Cardiac muscle cell (in vitro differentiated cells and primary cell): ENCODE measurements at regions not wholly inside any gene's neighbourhood (a gene's known extent, or its start where the extent isn't known, plus 50 kb on each side); places are given as distances from the start of the nearest gene placed in this dataset.

Experiments used
- DNase-seq, 2 donors: peaks; one replicate each; pipeline versions ENCODE4 v3.0.0 to v3.0.0-alpha.2; 2010 to 2017; ENCODE audit warnings: low read depth in 1 of 2, low spot score in 1 of 2
- H3K27ac ChIP-seq: fragments of 200-600 bp; sonication (generic); 2 replicates; pipeline ENCODE4 v1.5.1; 2016
- H3K27me3 ChIP-seq: fragments of 200-600 bp; sonication (generic); 2 replicates; pipeline ENCODE4 v1.6.0; 2016; ENCODE audit warnings: control low read depth
- H3K36me3 ChIP-seq: fragments of 200-600 bp; sonication (generic); 2 replicates; pipeline ENCODE4 v1.5.1; 2016; ENCODE audit warnings: control low read depth
- H3K4me1 ChIP-seq: fragments of 200-600 bp; sonication (generic); 2 replicates; pipeline ENCODE4 v1.8.1; 2017; ENCODE audit warnings: low read depth, mild to moderate bottlenecking, mixed run types
- H3K4me3 ChIP-seq: fragments of 200-600 bp; sonication (generic); 2 replicates; pipeline ENCODE4 v1.5.1; 2016; ENCODE audit warnings: mild to moderate bottlenecking
- H3K9me3 ChIP-seq: fragments of 200-600 bp; sonication (generic); 2 replicates; pipeline ENCODE4 v1.5.1; 2017; ENCODE audit warnings: low read depth, mild to moderate bottlenecking, control low read depth
- TF ChIP-seq, protein P1 (sequence below): IDR thresholded peaks from 2 replicates; pipeline ENCODE4 v1.5.1; 2012; ENCODE audit warnings: low read depth, mild to moderate bottlenecking, low read length

DNA sequence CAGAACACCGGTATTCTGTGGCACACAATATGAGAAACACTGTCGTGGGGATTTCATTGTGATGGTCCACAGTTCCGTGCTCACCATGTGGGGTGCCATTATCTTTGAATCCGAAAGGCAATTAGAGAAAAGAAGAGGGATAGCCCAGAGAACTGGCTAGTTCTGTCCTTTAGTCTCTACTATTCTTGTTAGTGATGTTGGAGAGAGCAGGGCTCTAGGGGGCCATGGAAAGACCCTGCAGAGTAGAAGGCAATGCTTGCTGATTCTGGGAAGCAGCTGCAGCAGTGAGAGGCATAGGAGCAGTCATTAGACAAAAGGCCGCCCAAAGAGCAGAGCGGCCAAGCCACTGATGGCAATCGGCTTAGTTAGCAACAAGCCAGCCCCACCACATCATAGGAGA, 146.3 kb downstream of the TSEN15 start:
- no peaks in the 10 kb centered on the region for H3K9me3 ChIP-seq
- no peak overlapping the region for H3K27ac ChIP-seq
- no peaks in the 10 kb centered on the region for H3K36me3 ChIP-seq
- H3K4me1 ChIP-seq: no peaks in the 10 kb centered on the region
- H3K27me3 ChIP-seq: no peaks in the 10 kb centered on the region
- TF ChIP-seq, protein P1, sequence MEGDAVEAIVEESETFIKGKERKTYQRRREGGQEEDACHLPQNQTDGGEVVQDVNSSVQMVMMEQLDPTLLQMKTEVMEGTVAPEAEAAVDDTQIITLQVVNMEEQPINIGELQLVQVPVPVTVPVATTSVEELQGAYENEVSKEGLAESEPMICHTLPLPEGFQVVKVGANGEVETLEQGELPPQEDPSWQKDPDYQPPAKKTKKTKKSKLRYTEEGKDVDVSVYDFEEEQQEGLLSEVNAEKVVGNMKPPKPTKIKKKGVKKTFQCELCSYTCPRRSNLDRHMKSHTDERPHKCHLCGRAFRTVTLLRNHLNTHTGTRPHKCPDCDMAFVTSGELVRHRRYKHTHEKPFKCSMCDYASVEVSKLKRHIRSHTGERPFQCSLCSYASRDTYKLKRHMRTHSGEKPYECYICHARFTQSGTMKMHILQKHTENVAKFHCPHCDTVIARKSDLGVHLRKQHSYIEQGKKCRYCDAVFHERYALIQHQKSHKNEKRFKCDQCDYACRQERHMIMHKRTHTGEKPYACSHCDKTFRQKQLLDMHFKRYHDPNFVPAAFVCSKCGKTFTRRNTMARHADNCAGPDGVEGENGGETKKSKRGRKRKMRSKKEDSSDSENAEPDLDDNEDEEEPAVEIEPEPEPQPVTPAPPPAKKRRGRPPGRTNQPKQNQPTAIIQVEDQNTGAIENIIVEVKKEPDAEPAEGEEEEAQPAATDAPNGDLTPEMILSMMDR: no peak
- no peak for DNase-seq
- no peak overlapping the region for H3K4me3 ChIP-seq

- H3K9me3 ChIP-seq: no peaks in the 10 kb centered on the region
- DNase-seq: peak in 1 of 2 donors; percentile 7
- H3K27me3 ChIP-seq: no peaks in the 10 kb centered on the region
- H3K4me3 ChIP-seq: no peak overlapping the region
- TF ChIP-seq, protein P1: no peak
- no peaks in the 10 kb centered on the region for H3K36me3 ChIP-seq
- no peaks in the 10 kb centered on the region for H3K4me1 ChIP-seq
- no peak overlapping the region for H3K27ac ChIP-seq
Measured at GRCh38 chr1:184199036-184199435, 147.5 kb downstream of the TSEN15 start.

- Histone ChIP-seq H3K27ac (no peak overlapping the region), H3K4me3 (no peak overlapping the region), H3K27me3 (no peaks in the 10 kb centered on the region), H3K36me3 (no peaks in the 10 kb centered on the region), H3K9me3 (no peaks in the 10 kb centered on the region), H3K4me1 (no peaks in the 10 kb centered on the region)
- no peak for DNase-seq
- TF ChIP-seq, protein P1: no peak
Measured at GRCh38 chr1:184199438-184200085, 148.0 kb downstream of the TSEN15 start.

- Histone ChIP-seq H3K9me3 (no peaks in the 10 kb centered on the region), H3K4me1 (peaks cover 20% of the 10 kb centered on the region), H3K36me3 (no peaks in the 10 kb centered on the region), H3K4me3 (no peak overlapping the region), H3K27ac (no peak overlapping the region), H3K27me3 (no peaks in the 10 kb centered on the region)
- DNase-seq: no peak
- TF ChIP-seq, protein P1: no peak
Measured at GRCh38 chr1:184208622-184209021, 157.1 kb downstream of the TSEN15 start.

GRCh38 chr1:184210031-184210430, 158.5 kb downstream of the TSEN15 start:
- peak; percentile 44 to 51 for DNase-seq
- no peaks in the 10 kb centered on the region for H3K36me3 ChIP-seq
- H3K27ac ChIP-seq: no peak overlapping the region
- H3K4me3 ChIP-seq: no peak overlapping the region
- peaks cover 20% of the 10 kb centered on the region for H3K4me1 ChIP-seq
- TF ChIP-seq, protein P1: no peak
- H3K9me3 ChIP-seq: no peaks in the 10 kb centered on the region
- no peaks in the 10 kb centered on the region for H3K27me3 ChIP-seq
